Hematopoietic multipotent progenitor cell treated with erythropoietin and hydrocortisone succinate and interleukin-3 and kit ligand, for 8 days (in vitro differentiated cells): ENCODE measurements at regions not wholly inside any gene's neighbourhood (a gene's known extent, or its start where the extent isn't known, plus 50 kb on each side); places are given as distances from the start of the nearest gene placed in this dataset.
"Not testable (repeated sequence)": the region's sequence is repeated elsewhere in the genome, so short reads cannot be mapped to it uniquely, and the experiment has no call there.

Source experiments
- DNase-seq: peaks from one replicate; pipeline ENCODE4 v3.0.0-alpha.2; 2015

DNA sequence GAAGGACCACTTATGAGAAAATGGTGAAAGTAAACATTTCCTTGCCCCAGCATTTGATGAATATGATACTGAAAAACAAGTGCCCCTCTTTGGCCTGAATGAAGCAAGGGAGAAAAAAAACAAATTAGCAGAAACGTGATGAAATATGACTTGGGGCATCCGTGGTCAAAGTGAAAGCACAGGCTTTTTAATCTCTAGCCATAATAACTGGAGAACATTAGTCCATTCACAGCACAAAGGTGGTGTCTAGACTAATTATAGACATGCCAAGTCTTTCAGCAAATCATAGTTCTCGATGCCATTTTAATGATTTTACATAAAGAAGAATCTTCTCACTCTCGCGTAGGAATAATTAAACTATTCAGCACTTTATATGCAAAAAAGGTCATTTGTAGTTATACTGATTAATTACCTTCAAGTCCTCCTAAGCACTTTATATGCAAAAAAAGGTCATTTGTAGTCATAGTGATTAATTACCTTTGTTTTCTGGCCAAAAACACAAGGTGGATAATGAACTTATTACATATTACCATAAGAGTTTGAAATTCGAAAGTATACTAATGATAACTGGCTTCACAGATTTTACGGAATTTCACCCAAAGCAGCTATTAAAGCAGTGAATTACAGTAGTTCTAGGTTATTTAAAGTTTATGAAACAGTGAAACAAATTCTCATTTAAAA is 121.6 kb downstream of the ZNF22 start:
- not testable (repeated sequence) for DNase-seq

DNA sequence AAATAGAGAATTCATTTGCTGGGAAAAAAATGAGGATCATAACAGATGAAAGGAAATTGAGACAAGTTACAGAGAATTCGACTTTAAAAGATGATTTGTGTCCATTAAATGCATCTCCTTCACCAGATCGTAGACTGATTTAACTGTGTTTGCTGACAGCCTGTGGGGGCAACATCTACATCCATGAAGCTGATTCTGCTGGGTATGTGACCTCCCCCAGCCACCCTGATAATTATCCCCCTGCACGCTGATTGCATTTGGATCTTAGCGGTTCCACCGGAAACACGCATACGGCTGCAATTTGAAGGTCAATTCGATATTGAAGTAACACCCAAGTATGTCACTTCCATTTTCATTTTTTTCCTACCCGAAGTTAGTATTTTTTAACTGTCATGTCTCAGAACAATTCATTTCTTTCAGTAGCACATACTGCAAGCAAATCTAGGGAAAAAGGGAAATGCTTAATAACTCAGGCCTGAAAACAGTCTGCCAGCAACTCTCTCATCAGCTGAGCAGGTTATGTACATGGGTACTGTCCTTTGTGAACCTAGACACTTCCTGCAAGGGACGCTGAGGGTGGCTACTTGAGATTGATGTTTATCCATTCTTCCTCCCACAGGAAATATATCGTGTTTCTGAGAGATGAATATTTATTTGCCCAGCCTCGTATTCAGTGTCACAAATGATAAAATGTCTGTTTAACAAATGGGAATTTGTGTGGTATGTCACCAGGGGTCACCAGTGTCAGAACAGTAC is 134.9 kb downstream of the ZNF22 start:
- no peak for DNase-seq

DNA sequence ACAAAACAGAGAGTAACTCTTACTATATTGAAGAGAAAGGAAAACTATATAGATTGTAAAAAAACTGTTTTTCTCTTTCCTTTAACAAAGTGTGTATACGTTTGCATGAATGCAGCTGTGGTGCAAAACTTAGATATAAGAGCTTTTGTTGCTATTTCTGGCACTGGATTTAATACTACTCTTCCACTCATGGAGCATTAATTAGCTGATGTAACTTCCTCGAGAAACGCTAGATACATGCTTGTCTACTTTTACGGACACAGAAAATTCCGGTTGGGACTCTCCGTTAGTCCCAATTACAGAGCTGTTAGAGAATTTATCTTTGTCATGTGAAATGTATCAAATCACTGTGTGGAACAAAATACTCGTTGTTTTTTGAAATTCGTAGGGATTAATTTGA is 135.5 kb downstream of the ZNF22 start:
- no peak for DNase-seq

DNA sequence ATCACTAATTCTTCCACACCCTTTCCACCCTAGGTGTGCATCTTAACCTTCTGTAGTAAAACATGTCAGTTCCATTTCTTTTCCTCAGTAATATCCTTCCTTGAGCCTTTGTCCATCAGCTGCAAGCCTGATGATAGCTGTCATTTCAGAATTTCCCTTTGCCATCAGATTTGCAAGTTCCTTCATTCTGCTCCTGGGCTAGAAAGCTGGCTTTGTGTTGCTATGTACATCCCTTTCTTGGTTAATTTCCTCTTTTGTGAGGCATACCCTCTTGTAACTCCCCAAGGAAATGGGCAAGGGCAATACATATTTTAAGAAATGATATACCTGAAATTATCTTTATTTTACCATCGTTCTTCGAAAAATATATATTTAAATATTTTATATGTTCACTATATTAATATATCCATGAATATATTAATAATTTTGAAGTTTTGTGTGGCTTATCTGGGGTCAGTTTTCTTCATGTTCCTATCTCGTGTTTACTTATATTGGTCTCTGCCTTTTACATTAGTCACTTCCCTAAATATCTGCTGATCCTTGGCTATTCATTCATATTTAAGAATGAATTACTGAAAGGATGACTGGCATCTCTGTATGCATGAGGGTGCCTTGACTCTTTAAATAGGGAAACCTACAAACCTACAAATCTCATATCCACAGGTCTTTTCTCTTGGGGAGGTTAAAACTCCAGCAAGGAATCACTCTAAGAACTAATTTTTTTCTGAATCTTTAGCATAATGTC is 143.8 kb downstream of the ZNF22 start:
- no peak for DNase-seq

DNA sequence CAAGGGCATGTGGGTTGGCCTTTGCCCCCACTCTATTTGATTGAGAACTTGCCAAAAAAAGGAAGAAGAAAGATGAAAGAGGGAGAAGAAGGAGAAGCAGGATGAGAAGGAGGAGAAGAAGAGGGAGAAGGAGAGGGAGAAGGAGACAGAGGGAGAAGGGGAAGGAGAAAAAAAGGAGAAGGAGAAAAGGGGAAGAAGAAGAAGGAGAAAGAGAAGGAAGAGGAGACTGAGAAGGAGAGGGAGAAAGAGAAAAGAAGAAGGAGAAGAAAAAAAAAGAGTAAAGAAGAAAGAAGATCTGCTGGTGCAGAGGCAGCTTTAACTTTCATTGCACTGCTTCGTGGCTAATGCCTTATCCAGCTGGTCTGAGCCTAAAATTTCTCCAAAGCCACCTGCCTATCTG is 144.4 kb downstream of the ZNF22 start:
- DNase-seq = not testable (repeated sequence)

DNA sequence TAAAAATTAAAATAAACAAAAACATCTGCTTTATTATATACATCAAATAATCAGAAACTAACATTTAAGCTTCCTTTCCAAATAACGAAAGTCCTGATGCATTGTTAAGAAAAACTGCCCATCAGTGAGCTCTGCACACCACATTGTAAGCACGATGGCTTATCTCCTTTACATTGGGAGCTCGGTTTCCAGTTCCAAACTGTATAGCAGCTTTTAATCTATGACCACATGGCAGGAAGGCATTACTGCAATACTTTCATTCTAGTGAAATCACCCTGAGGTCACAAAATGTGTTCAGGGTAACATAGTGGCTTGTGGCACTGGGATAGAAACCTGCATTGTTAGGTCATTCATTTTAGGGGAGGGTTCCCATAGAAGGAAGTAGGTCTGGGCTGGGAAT is 146.3 kb downstream of the ZNF22 start:
- peak; percentile 41 for DNase-seq

DNA sequence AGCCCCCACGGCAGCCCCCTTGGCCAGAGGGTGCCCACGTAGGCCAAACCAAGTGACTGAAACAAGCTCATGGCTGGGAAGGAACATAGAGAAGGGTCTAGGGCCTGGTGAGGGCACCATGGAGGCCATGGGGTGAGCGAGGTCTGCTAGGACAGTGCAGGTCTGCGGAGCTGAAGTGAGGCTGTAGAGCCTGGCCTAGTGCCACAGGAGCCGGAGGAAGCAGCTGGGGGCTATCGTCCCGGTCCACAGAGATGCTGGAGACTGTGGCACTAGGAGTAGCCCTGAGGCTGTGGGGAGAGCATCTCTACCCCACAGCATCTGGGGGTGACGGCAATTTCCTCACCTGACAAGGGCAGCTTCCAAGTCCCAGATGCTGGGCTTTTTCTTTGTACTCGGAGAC is 150.3 kb downstream of the ZNF22 start:
- no peak for DNase-seq

DNA sequence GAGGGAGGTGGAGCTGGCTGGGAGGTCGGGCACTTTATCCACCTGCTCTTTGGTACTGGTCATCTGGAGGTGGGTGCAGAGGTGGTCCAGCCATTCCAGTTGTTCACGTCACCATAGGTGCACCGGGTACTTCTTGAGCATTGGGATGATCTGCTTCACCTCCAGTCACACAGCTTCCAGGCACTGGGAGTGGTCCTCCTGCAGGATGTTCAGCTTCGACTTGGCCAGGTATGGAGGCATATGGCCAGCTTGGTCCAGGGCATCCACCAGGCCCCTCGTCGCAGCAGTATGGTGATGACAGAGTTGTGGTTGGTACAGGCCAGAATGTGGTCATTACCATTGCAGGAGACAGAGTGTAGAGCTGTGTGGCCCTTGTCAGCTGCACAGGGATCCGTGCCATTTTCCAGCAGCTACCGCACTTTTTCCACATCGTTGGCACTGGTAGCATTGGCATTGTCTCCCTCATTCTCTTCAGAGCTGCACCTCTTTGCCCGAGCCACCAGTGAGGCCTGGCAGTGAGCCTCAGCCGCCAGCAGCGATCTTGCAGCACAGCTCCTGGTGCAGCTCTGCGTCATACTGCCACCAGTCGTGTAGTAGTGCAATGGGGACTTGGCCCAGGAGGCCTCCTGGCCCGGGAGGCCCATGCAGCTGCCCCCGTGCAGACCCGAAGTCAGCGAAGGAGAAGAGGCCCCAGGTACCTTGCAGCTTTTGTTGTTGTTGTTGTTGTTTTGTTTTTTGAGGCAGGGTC is 150.9 kb downstream of the ZNF22 start:
- DNase-seq = no peak

DNA sequence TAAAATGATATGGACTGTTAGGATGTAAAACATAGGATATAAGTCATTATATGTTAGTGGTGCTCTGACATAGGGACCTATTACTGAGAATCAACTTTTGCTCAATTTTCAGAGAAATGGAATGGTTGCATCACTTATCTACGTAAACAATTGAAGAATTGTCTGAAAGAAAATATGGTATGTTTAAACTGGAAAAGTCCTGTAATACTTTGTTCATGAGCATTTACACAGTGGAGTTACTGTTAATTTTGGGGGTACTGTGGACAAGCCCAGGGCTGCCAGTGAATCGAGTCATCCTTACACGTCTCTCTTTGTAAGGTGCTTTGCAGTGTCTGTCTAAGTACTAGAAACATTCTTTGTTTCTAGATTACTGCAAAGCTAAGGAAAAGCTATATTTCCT is 152.0 kb downstream of the ZNF22 start:
- no peak for DNase-seq

DNA sequence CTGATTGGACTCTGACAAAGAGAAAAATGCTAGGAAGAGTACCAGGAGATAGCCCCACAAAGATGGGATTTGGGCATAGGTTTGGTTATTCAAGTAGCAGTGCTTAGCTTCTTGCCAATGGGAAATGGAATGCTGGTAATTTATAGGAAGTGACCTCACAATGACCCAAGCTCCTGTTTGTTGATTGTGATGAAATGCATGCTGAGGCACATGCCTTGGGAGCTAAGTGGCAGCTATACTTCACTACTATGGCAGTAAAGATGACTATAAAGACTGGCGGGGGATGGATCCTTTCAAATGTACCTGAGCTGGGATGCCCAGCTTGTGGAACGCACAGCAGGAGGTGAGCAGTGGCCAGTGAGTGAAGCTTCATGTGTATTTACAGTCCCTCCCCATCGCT is 153.8 kb downstream of the ZNF22 start:
- no peak for DNase-seq

DNA sequence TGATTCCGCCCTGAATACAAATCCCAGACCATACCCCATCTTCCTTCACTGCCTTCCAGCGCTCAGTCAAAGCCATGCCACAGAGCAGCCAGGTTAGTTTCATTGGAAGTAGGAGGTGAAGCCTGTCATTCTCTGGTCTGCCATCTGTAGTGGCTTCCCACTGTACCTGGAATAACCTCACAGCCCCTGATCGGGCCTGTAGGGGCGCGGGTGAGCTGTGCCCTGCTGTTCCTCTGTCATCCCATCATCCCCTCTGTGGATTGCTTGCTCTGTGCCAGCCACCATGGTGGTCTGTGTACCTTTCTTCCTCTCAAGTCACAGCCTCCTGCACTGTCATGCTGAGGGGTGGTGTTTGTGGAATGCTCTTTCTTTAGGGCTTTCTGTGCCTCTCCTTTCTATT is 155.1 kb downstream of the ZNF22 start:
- DNase-seq = no peak

DNA sequence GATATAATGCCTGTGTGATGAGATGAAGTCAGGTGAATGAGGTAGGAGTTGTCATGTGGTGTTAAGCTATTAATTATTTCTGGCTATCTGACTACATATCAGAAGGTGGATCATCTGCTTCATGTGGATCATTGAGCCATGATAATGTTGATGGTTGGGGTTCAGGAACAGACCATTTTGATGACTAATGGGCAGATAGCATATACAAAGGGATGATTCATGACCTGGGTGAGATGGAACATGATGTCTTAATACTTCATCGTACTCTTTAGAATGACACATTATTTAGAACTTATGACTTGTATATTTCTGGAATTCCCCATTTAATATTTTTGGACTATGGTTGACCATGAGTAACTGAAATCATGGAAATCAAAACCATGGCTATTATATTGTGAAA is 155.1 kb downstream of the OR13A1 start:
- DNase-seq = no peak

DNA sequence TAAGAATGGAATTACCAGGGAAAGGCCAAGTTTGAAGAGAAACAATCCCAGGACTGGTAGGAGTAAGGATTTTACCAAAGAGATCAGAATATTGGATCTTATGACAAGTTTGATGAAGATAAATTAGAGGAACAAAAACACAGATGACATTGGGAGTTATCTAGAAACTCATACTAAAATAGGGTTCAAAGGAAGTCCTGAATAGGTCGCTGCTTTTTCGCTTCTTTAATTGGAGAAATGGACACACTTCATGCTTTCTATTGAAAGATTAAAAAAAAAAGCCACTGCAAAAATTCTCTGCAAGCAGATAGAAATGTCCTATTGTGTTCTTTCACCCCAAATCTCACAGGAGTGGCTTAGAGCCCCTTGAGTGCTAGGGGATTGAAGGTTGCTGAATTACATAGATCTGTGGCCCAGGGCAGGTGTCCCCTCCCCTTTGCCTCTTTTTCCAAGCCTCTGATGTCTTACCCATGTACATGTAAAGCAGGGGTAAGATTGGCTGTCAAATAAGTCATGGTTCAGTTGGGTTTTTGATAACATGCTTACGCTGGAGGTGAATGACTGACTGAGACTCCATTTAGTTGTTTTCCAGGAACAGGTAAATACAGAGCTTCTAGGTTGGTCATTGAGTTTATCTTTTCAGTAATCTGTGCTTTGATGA is 152.0 kb downstream of the OR13A1 start:
- no peak for DNase-seq

DNA sequence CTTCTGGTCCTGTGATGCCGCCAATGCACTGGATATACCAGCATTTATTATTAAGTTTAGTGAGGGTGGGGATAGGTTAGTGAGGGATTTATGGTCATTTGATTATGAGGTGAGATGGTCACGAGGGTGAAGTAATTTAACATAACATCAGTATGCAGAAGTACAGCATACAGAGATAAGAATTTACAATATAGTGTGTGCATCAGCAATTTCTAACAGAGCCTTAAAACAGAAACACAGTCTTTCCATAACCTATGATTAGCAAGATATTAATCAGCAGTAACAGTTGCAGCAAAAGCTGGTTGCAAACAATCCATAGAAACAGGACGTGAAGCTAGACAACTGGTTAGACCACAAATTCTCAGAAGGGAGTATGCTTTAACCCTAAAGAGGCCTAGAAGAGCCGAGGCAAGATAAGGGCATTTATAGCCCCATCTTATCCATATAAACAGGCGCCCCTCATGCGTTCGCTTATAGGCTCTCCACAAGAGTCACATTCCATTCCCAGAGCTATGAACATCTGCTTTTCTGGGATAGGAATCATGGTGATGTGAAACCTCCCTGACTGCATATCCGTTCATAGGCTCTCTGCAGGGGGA is 139.8 kb downstream of the OR13A1 start:
- DNase-seq = peak; percentile 95

DNA sequence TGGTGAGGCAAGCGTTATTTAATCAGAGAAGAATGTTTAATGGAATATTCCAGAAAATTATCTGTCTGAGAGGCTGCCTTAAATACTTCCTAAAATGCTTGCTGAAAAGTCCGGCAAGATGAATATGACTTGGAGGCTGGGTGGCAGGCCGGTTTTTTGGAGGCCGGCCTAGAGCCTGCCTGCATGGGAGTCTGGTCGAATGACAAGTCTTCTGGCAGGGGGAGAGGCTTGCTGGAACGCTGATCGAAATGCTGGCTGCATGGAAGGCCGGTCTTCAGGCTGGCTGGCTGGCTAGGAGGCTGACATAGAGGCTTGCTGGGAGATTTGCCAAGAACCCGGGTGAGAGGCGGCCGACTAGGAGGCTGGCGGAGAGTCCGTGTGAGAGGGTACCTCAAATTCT is 135.7 kb downstream of the OR13A1 start:
- no peak for DNase-seq

DNA sequence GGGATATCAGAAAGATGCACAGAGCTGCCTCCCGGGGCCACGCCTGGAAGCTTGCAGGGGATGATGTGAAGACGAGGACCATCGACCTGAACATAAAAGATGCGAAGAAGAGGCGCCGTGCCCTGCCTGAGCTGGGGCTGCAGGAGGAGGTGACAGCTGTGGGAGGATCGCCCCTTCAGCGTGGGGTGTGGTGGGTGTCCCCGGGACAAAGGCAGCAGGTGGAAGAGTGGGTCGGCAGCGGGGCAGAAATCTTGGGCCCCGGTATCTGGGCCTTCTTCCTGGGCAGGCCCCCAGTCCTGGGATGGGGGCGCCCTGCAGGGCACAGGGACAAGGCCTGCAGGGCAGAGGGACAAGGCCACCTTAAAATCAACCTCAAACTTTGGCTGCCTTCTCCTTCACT is 134.9 kb downstream of the OR13A1 start:
- no peak for DNase-seq

DNA sequence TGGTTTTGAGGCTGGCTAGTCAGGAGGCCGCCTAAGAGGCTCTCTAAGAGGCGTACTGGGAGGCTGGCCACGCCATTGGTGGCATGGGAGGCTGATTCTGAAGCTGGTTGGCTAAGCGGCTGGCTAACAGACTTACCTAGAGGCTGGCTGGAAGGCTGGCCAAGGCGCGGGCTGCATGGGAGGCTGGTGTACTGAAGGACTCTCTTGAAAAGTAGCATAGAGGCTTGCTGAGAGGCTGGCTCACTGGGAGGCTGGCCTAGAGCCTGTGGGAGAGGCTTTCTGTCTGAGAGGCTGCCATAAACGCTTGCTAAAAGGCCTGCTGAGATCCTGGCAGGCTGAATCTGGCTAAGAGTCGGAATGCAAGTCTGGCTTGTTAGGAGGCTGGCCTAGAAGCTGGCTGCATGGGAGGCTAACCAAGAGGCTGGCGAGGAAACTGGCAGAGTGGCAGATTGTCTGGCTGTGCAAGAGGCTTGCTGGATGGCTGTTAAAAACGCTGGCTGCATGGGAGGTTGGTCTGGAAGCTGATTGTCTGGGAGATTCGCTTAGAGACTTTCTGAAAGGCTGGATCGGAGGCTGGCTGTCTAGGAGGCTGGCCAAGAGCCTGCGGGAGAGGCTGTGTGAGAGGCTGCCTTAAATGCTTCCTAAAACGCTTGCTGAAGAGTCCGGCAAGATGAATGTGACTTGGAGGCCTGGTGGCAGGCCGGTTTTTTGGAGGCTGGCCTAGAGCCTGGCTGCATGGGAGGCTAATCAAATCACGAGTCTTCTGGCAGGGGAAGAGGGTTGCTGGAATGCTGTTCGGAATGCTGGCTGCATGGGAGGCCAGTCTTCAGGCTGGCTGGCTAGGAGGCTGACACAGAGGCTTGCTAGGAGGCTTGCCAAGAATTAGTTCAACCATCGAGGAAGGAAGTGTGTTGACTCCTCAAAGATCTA is 134.2 kb downstream of the OR13A1 start:
- DNase-seq = no peak

DNA sequence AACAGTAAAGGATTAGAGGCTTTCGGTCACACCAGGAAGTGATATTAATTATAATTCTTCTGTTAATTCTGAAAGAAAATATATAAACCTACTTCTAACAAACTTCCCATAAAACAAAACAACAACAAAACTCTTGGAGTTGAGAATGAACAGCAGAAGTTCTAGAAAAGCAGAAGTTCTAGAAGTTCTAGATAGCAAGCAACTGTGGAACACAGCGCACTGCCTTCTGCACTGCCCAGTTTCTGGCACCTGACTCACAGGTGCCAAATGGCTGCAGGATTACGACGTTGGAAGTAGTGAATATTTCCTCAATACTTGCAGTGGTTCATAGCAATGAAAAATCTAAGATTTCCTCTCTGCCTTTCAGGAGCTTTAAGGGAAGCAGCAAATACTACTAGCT is 132.2 kb downstream of the OR13A1 start:
- DNase-seq = no peak

DNA sequence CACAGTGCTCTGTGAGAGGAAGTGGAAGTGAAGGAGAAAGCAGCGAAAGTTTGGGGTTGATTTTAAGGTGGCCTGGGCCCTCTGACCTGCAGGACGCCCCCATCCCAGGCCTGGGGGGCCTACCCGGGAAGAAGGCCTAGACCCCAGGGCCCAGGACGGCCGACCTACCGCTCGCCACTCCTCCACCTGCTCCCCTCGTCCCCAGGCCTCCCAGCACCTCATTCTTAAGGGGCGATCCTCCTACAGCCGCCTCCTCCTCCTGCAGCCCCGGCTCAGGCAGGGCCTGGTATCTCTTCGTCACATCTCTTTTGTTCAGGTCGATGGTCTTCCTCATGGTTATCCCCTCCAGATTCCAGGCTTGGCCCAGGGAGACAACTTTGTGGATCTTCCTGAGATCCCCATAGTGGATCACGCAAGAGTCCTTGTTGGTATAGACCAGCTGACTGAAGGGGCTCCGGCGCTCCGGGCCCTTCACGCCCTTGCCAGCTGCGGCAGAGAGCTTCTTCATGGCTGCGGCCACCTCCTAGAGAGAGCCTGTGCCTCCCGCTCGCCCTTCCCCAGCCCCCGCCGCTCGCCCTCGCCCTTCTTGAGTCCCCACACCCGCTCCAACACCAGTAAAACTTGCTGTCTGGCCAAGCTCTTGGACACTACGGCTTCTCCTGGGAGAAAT is 117.5 kb downstream of the OR13A1 start:
- no peak for DNase-seq

DNA sequence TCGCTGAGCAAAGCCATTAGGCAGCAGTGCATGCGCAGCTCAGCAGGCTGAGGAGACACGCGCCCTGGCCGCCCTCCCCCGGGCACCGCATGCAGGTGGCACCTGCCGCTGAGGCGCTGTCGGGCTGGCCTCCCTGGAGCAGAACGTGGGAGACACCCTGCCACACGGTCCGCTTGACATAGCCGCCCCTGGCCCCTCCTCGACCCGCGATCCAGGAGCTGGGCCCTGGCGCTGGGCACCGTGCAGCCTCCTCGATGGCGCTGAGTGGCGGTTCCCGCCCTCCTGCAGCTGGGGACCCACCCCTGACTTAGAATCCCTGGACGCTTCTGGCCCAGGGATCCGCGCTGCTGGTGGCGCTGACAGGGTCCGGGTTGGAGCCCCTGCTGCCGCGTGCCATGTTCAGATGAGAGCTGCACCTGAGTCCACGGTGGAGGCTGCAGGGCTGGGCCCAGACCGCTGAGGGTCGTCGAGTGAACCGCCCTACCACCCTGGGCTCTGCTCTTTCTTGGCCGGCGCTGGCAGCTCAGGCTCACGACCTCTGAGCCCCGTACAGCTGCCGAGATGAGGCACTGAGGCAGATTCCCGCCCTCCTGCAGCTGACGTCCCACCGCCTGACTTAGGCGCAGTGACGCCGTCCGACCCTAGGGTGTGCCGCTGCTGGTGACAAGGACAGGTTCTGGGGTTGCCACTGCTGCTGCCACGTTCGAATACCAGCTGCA is 116.8 kb downstream of the OR13A1 start:
- no peak for DNase-seq
